ENCODE measurements at regions not wholly inside any gene's neighbourhood (a gene's known extent, or its start where the extent isn't known, plus 50 kb on each side); places are given as distances from the start of the nearest gene placed in this dataset.

- Histone ChIP-seq H3K79me2 (ENCODE audit: insufficient read depth, low read length) (no peaks in the 10 kb centered on the region), H3K9me2 (ENCODE audit: insufficient read depth) (no peaks in the 10 kb centered on the region), H2AFZ (ENCODE audit: low read depth, low read length, poor library complexity, severe bottlenecking) (no peak overlapping the region), H3K36me3 (ENCODE audit: control insufficient read depth in 1 of 2, insufficient read depth in 2 of 2, low read length in 2 of 2) (no peaks in the 10 kb centered on the region), H3K27ac (ENCODE audit: low read depth, low read length) (no peak overlapping the region), H3K4me3 (replicated peaks in 1 of 2; ENCODE audit: low read depth in 1 of 2, low read length in 2 of 2) (no peak overlapping the region), H3K4me2 (ENCODE audit: low read length) (no peak overlapping the region), H4K20me1 (ENCODE audit: insufficient read depth) (no peaks in the 10 kb centered on the region), H3K9ac (ENCODE audit: low read length) (no peak overlapping the region), H3K27me3 (ENCODE audit: insufficient read depth, low read length) (no peaks in the 10 kb centered on the region), H3K4me1 (ENCODE audit: control insufficient read depth in 1 of 2, insufficient read depth in 2 of 2, low read length in 2 of 2) (no peaks in the 10 kb centered on the region), H3K9me3 (ENCODE audit: control insufficient read depth in 1 of 2, insufficient read depth in 1 of 2, low read depth in 1 of 2, low read length in 2 of 2) (no peaks in the 10 kb centered on the region)
- intact Hi-C loops (cut with micrococcal nuclease): no loop called here
- ChIA-PET CTCF (no interaction called here), POLR2A (no interaction called here), RAD21 (ENCODE audit: low non-redundant PET in 1 of 2, low total read pairs in 2 of 2, uncharacterized antibody in 2 of 2, unreplicated experiment in 2 of 2) (no interaction called here)
- no TSS peak for BruUV-seq (replicated peaks)
- DNase-seq (ENCODE audit: low read depth, low spot score) (no peak), ATAC-seq (no peak)
- TF ChIP-seq ZFX (IDR thresholded peaks at IDR 0.05) (no peak), POLR2A (IDR thresholded peaks at IDR 0.05; ENCODE audit: borderline replicate concordance, extremely low read depth, insufficient read depth, insufficient read length) (no peak), RAD21 (IDR thresholded peaks at IDR 0.05; ENCODE audit: low read depth) (no peak), YY1 (IDR thresholded peaks at IDR 0.05; ENCODE audit: extremely low read depth, insufficient replicate concordance, low read depth, low read length) (no peak), TCF7L2 (IDR thresholded peaks at IDR 0.05; ENCODE audit: borderline replicate concordance, extremely low read depth, insufficient read depth, insufficient read length) (no peak)
Observed at GRCh38 chr12:59904874-59905521, 309.2 kb downstream of the SLC16A7 start.

DNA sequence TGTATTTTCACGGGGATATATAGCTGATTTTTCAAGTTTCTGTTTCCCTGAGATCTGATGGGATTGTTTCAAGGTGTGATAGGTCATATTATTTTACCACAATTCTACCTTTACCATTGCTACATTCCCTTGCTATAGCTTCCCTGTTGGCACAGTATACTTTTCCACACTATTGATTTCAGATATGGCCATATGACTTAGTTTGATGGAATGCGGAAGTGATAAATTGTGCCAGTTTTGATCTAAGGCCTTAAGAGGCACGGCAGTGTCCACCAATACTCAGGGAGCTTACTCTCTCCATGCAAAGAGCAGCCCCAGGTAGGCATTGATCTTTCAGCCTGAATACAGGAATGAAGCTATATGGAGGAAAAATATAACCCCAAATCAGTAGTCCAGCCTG, 315.7 kb downstream of the SLC16A7 start:
- Histone ChIP-seq H3K4me3 (replicated peaks in 1 of 2; ENCODE audit: low read depth in 1 of 2, low read length in 2 of 2) (no peak overlapping the region), H3K27me3 (ENCODE audit: insufficient read depth, low read length) (no peaks in the 10 kb centered on the region), H3K4me1 (ENCODE audit: control insufficient read depth in 1 of 2, insufficient read depth in 2 of 2, low read length in 2 of 2) (peaks cover 0 to 4% of the 10 kb centered on the region in 2 experiments; a peak in 1 of 4 replicates), H3K9ac (ENCODE audit: low read length) (no peak overlapping the region), H3K9me2 (ENCODE audit: insufficient read depth) (no peaks in the 10 kb centered on the region), H3K4me2 (ENCODE audit: low read length) (0 out of 2 replicates have a peak overlapping the region, but pooled peaks have one; percentile 20), H2AFZ (ENCODE audit: low read depth, low read length, poor library complexity, severe bottlenecking) (no peak overlapping the region), H3K27ac (ENCODE audit: low read depth, low read length) (no peak overlapping the region), H4K20me1 (ENCODE audit: insufficient read depth) (no peaks in the 10 kb centered on the region), H3K9me3 (ENCODE audit: control insufficient read depth in 1 of 2, insufficient read depth in 1 of 2, low read depth in 1 of 2, low read length in 2 of 2) (no peaks in the 10 kb centered on the region), H3K36me3 (ENCODE audit: control insufficient read depth in 1 of 2, insufficient read depth in 2 of 2, low read length in 2 of 2) (no peaks in the 10 kb centered on the region), H3K79me2 (ENCODE audit: insufficient read depth, low read length) (no peaks in the 10 kb centered on the region)
- POLR2A ChIA-PET: no interaction called here
- intact Hi-C loops (cut with micrococcal nuclease): no loop called here
- TF ChIP-seq JUND (IDR thresholded peaks at IDR 0.05): no peak
- DNase-seq (ENCODE audit: low read depth, low spot score) (no peak), ATAC-seq (no peak)
- CTCF ChIA-PET: no interaction called here
- no TSS peak for BruUV-seq (replicated peaks)
- RAD21 ChIA-PET (ENCODE audit: low non-redundant PET in 1 of 2, low total read pairs in 2 of 2, uncharacterized antibody in 2 of 2, unreplicated experiment in 2 of 2): no interaction called here
